AG20443 (cell line): ENCODE measurements at regions not wholly inside any gene's neighbourhood (a gene's known extent, or its start where the extent isn't known, plus 50 kb on each side); places are given as distances from the start of the nearest gene placed in this dataset.
A peak's percentile ranks its signal among the peaks of the same experiment; 100 is the strongest.

Experiments used
- DNase-seq: peaks from one replicate; pipeline ENCODE4 v3.0.0; 2012; ENCODE audit warnings: low spot score, mixed read lengths

- peak; percentile 34 for DNase-seq
Observed at GRCh38 chr6:40796260-40797221, 209.4 kb upstream of the LRFN2 start.

- DNase-seq = no peak
Observed at GRCh38 chr6:40794586-40794985, 207.4 kb upstream of the LRFN2 start.

- DNase-seq = no peak
Observed at GRCh38 chr6:40792183-40792582, 205.0 kb upstream of the LRFN2 start.

- peak; percentile 40 for DNase-seq
Observed at GRCh38 chr6:40791004-40791403, 203.8 kb upstream of the LRFN2 start.

GRCh38 chr6:40788661-40789655 is 201.8 kb upstream of the LRFN2 start:
- DNase-seq = peak; percentile 75

GRCh38 chr6:40782355-40782754 is 195.2 kb upstream of the LRFN2 start:
- DNase-seq = no peak

- no peak for DNase-seq
Observed at GRCh38 chr6:40780637-40781036, 193.5 kb upstream of the LRFN2 start.

- DNase-seq = peak; percentile 96
Observed at GRCh38 chr6:40779409-40779808, 192.2 kb upstream of the LRFN2 start.

GRCh38 chr6:40778918-40779317 is 191.8 kb upstream of the LRFN2 start:
- DNase-seq = no peak

GRCh38 chr6:40778196-40778595 is 191.0 kb upstream of the LRFN2 start:
- peak; percentile 58 for DNase-seq

- no peak for DNase-seq
Observed at GRCh38 chr6:40774932-40775331, 187.8 kb upstream of the LRFN2 start.

GRCh38 chr6:40770794-40771193 is 183.6 kb upstream of the LRFN2 start:
- DNase-seq = no peak

GRCh38 chr6:40764726-40765125 is 177.6 kb upstream of the LRFN2 start:
- DNase-seq = no peak

GRCh38 chr6:40762981-40763380 is 175.8 kb upstream of the LRFN2 start:
- no peak for DNase-seq

- no peak for DNase-seq
Observed at GRCh38 chr6:40760887-40761286, 173.7 kb upstream of the LRFN2 start.

GRCh38 chr6:40759838-40760237 is 172.7 kb upstream of the LRFN2 start:
- no peak for DNase-seq

GRCh38 chr6:40759264-40759663 is 172.1 kb upstream of the LRFN2 start:
- no peak for DNase-seq

GRCh38 chr6:40755749-40756452 is 168.7 kb upstream of the LRFN2 start:
- peak; percentile 62 for DNase-seq

- peak; percentile 89 for DNase-seq
Observed at GRCh38 chr6:40755046-40755681, 168.0 kb upstream of the LRFN2 start.

GRCh38 chr6:40754461-40755045 is 167.4 kb upstream of the LRFN2 start:
- DNase-seq = no peak
